ENCODE measurements at regions not wholly inside any gene's neighbourhood (a gene's known extent, or its start where the extent isn't known, plus 50 kb on each side); places are given as distances from the start of the nearest gene placed in this dataset.

GRCh38 chr6:76779068-76779467, 684.2 kb downstream of the HTR1B start:
- in situ Hi-C loops (cut with HindIII; ENCODE audit: extremely low pct_ligation_motif_present, low pct_unique_long_range_greater_than_20kb), result no loop called here
- H3K4me2 ChIP-seq (ENCODE audit: low read depth, low read length), result no peak overlapping the region
- no peak for FAIRE-seq
- H3K27me3 ChIP-seq (ENCODE audit: control insufficient read depth in 1 of 2, insufficient read depth in 2 of 2, low read length in 2 of 2), result no peaks in the 10 kb centered on the region
- ChIA-PET POLR2A (no interaction called here), CTCF (ENCODE audit: low intra/inter-chr PET ratio, low total read pairs) (no interaction called here)
- no peaks in the 10 kb centered on the region for H4K20me1 ChIP-seq (ENCODE audit: insufficient read depth, low read length)
- no peak overlapping the region for H2AFZ ChIP-seq (ENCODE audit: low read length)
- no peaks in the 10 kb centered on the region for H3K36me3 ChIP-seq (replicated peaks in 1 of 2; ENCODE audit: control insufficient read depth in 1 of 2, insufficient read depth in 2 of 2, low read length in 2 of 2)
- BruUV-seq (replicated peaks), result no TSS peak
- no peak overlapping the region for H3K27ac ChIP-seq (ENCODE audit: extremely low read length, insufficient read depth, low read length)
- no peaks in the 10 kb centered on the region for H3K4me1 ChIP-seq (ENCODE audit: insufficient read depth, low read length)
- H3K79me2 ChIP-seq (ENCODE audit: insufficient read depth, low read length), result no peaks in the 10 kb centered on the region
- no peaks in the 10 kb centered on the region for H3K9me3 ChIP-seq (ENCODE audit: low read length)
- TF ChIP-seq THAP11 (CRISPR knock-in tag; IDR thresholded peaks at IDR 0.05), result no peak
- no peak for TF ChIP-seq TFE3 (CRISPR knock-in tag; IDR thresholded peaks at IDR 0.05)
- TF ChIP-seq ZNF788 (CRISPR knock-in tag; IDR thresholded peaks at IDR 0.05; ENCODE audit: borderline replicate concordance), result no peak
- no peak overlapping the region for H3K4me3 ChIP-seq (replicated peaks in 1 of 3; ENCODE audit: insufficient read depth in 1 of 3, low read depth in 2 of 3, low read length in 3 of 3)
- intact Hi-C loops (cut with micrococcal nuclease; ENCODE audit: unreplicated experiment), result no loop called here
- no peak overlapping the region for H3K9ac ChIP-seq (ENCODE audit: insufficient read depth, low read depth, low read length)
- ATAC-seq, result no peak
- DNase-seq (ENCODE audit: low spot score), result no peak

GRCh38 chr6:76776876-76777275, 686.4 kb downstream of the HTR1B start:
- in situ Hi-C loops (cut with HindIII; ENCODE audit: extremely low pct_ligation_motif_present, low pct_unique_long_range_greater_than_20kb), result no loop called here
- H3K9me3 ChIP-seq (ENCODE audit: low read length), result 0 out of 2 replicates have a peak, but pooled peaks cover 4% of the 10 kb centered on the region
- H3K4me2 ChIP-seq (ENCODE audit: low read depth, low read length), result no peak overlapping the region
- POLR2A ChIA-PET, result no interaction called here
- no peak overlapping the region for H3K27ac ChIP-seq (ENCODE audit: extremely low read length, insufficient read depth, low read length)
- no peak for DNase-seq (ENCODE audit: low spot score)
- intact Hi-C loops (cut with micrococcal nuclease; ENCODE audit: unreplicated experiment), result no loop called here
- no peak for FAIRE-seq
- no TSS peak for BruUV-seq (replicated peaks)
- H3K9ac ChIP-seq (ENCODE audit: insufficient read depth, low read depth, low read length), result no peak overlapping the region
- no peaks in the 10 kb centered on the region for H3K79me2 ChIP-seq (ENCODE audit: insufficient read depth, low read length)
- no peaks in the 10 kb centered on the region for H3K27me3 ChIP-seq (ENCODE audit: control insufficient read depth in 1 of 2, insufficient read depth in 2 of 2, low read length in 2 of 2)
- WGBS (ENCODE audit: low lambda C conversion rate), result 0% methylated on average over 1 of the region's 1 CpG
- no peak overlapping the region for H2AFZ ChIP-seq (ENCODE audit: low read length)
- no peak for ATAC-seq
- no peak overlapping the region for H3K4me3 ChIP-seq (replicated peaks in 1 of 3; ENCODE audit: insufficient read depth in 1 of 3, low read depth in 2 of 3, low read length in 3 of 3)
- no peaks in the 10 kb centered on the region for H3K4me1 ChIP-seq (ENCODE audit: insufficient read depth, low read length)
- no peaks in the 10 kb centered on the region for H4K20me1 ChIP-seq (ENCODE audit: insufficient read depth, low read length)
- CTCF ChIA-PET (ENCODE audit: low intra/inter-chr PET ratio, low total read pairs), result no interaction called here
- H3K36me3 ChIP-seq (replicated peaks in 1 of 2; ENCODE audit: control insufficient read depth in 1 of 2, insufficient read depth in 2 of 2, low read length in 2 of 2), result no peaks in the 10 kb centered on the region
- TF ChIP-seq MED8 (CRISPR knock-in tag; IDR thresholded peaks at IDR 0.05; ENCODE audit: insufficient replicate concordance) (no peak), SRSF9 (IDR thresholded peaks at IDR 0.05; ENCODE audit: borderline replicate concordance, insufficient read depth, low read depth, low read length, poor library complexity, severe bottlenecking) (no peak), MLLT10 (CRISPR knock-in tag; IDR thresholded peaks at IDR 0.05) (no peak), ZNF691 (CRISPR knock-in tag; IDR thresholded peaks at IDR 0.05; ENCODE audit: borderline replicate concordance, low read depth) (no peak), ZNF713 (CRISPR knock-in tag; IDR thresholded peaks at IDR 0.05) (no peak), PATZ1 (CRISPR knock-in tag; IDR thresholded peaks at IDR 0.05) (no peak), THAP8 (CRISPR knock-in tag; IDR thresholded peaks at IDR 0.05; ENCODE audit: borderline replicate concordance) (no peak), ARNT2 (CRISPR knock-in tag; IDR thresholded peaks at IDR 0.05; ENCODE audit: low read depth) (no peak)

Measured in HepG2 (cell line).